NCI-H774 (cell line): ENCODE measurements at regions not wholly inside any gene's neighbourhood (a gene's known extent, or its start where the extent isn't known, plus 50 kb on each side); places are given as distances from the start of the nearest gene placed in this dataset.
A peak's percentile ranks its signal among the peaks of the same experiment; 100 is the strongest.

ENCODE experiments used
- DNase-seq: peaks from one replicate; lab custom pipeline; 2025; lab: John Stamatoyannopoulos, UW

DNA sequence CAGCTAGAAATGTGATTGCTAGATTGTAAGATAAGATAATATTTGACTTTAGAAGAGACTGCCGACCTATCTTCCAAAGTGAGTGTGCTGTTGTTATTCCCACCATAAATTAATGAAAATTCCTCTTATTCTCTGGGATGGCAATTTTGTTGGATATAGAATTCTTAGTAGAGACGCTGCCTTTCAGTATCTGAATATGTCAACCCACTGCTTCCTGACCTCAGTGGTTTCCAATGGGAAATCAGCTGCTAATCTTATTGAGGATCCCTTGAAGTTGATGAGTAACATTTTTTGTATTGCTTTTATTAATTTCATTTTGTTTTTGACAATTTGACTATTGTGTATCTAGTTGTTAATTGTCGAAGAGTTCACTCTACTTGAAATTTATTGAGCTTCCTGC, 313.0 kb downstream of the BMP2 start:
- no peak for DNase-seq

DNA sequence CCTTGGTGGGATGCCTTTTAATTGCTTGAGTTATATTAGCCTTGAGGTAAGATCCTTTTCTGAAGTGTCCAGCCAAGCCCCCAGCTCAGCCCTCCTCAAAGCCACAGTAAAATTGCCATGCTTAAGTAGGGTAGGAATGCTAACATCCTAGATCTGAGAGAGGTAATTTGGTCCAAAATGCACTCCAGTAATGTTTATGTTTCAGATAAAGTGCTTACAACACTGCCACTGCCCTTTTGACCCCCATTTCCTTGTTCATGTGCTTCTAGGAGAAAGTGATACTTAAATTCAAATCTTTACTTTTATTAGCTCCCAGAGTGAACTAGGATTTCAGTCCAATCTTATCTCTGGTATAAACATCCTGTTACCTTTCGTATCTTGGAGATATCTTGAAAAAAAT, 318.0 kb downstream of the BMP2 start:
- no peak for DNase-seq

DNA sequence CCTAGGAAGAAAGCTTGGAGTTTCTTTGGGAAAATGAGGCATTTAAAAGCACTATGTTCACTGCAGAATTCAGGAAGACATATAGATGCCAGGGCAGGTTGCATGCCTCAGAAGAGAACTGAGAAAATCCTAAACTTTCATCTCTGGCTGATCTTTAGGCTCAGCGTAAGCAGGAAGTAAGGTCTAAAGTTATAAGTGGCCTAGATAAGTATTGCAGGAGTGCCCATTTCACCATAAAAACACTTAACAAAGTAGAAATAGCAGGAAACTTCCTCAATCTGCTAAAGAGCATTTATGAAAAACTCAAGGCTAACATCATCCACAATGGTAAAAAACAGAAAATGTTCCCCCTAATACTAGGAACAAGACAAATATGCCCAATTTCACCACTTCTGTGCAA, 320.3 kb downstream of the BMP2 start:
- no peak for DNase-seq

DNA sequence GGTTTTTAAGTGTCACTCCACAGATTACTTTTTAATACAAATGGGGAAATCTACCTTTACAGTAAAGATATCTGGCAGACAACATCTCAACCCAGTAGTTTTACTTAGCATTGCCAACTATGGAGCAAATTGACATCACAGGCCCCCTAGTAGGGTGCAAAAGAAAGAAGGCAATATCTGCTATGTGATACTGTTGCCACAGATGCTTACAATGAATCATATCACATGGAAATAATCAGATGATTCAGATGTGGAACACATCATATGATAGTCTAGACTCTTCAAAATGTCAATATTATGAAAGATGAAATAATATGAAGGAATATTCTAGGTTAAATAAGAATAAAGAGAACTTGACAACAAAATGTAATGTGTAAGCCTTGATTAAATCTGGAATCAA, 322.5 kb downstream of the BMP2 start:
- DNase-seq, result no peak

GRCh38 chr20:7090811-7091210, 323.3 kb downstream of the BMP2 start:
- DNase-seq, result no peak

DNA sequence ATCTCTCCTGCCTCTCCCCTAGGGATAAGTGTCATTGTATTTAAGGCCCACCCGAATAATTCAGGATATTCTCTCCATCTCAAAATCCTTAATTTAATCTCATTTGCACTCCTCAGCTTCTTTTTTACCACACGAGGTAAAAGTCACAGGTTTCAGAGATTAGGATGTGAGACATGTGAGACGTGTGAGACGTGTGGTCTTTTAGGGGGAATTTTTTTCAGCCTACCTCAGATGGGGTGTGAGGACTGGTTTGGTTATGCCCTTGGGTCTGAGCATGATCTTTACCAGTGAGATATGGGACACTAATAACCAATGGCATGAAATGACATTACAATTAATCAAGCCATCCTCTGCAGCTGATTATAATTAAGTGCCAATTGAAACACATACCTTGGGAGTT, 324.2 kb downstream of the BMP2 start:
- no peak for DNase-seq

DNA sequence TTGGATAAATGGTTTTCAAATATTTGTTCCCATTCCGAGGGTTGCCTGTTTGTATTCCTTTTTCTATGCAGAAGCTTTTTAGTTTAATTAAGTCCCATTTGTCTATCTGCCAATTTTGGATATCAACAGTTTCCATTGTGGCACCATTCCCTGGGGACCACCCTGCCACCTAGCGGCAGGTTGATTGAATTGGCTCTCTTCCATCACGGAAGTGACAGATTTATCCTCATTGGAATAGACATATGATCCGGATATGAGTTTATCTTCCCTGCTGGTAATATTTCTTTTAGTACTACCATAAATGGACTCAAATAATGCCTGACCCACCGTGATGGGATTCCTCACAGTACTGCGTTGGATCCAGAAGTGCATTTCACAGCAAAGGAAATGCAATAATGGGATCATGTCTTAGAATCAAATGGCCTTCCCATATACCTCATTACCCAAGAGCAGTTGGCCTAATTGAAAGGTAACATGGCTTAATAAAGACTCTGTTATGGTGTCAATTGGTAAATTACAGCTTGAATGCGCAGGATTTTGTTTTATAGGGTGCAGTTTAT, 327.0 kb downstream of the BMP2 start:
- peak; percentile 13 for DNase-seq

GRCh38 chr20:7106910-7107309, 339.4 kb downstream of the BMP2 start:
- DNase-seq, result no peak

DNA sequence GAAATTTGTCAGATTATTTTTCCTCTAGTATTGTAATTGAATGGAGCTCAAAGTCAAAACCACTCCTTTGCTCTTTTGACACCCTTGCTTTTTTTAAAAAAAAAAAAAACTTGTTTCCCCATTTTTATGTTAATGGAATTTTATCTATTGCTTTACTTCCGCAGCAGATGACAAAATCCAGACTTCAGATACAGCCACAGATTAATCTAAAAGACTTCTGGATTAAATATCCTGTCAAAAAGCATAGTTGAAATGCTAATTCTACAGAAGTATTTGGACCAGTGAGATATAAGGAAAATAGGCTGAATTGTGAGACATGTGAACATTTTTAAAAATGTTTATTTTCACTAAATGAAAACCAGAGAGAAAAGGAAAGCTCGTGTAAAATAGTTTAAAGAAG, 341.4 kb downstream of the BMP2 start:
- DNase-seq, result no peak

DNA sequence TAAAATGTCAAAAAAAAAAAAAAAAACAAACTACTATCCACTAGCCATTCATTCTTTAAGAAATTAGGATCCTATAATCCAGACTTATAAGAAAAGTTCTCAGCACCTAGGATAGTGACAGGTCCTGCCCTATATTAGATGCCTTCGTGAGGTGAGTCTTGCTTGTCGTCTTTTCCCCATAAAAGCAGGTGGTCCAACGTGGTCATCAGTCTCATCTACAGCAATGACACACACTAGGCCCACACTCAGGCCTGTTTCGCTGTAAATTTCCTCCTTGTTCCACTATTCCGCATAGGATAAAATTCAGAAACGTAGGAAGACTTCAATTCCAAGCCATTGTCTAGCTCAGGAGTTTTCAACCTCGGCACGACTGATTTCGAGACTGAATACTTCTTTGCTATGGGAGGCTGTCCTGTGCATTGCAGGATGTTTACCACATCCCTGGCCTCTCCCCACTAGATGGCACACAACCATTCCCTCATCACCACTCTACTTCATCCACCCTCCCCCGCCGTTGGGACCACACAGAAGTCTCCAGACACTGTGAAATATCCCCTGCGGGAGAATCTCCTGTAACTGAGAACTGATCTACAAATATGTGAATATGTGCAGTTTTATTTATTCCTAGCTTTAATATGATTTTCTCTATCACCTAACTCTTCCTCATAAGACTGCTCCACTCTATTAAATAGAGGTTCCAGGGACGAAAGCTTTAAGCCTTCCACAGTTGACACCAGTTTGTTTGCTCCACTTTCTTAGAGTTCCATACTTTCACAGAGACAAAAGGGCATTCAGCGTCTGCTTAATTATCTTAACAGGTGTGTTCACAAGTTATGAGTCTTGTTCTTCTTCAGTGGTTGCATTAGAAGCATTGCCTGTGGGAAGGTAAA, 346.3 kb downstream of the BMP2 start:
- DNase-seq, result peak; percentile 12

- DNase-seq, result no peak
Observed at GRCh38 chr20:7123457-7123856, 356.0 kb downstream of the BMP2 start.

- no peak for DNase-seq
Observed at GRCh38 chr20:7124120-7124519, 356.6 kb downstream of the BMP2 start.

GRCh38 chr20:7136886-7137285, 369.4 kb downstream of the BMP2 start:
- DNase-seq, result no peak

- no peak for DNase-seq
Observed at GRCh38 chr20:7137395-7138151, 370.1 kb downstream of the BMP2 start.

DNA sequence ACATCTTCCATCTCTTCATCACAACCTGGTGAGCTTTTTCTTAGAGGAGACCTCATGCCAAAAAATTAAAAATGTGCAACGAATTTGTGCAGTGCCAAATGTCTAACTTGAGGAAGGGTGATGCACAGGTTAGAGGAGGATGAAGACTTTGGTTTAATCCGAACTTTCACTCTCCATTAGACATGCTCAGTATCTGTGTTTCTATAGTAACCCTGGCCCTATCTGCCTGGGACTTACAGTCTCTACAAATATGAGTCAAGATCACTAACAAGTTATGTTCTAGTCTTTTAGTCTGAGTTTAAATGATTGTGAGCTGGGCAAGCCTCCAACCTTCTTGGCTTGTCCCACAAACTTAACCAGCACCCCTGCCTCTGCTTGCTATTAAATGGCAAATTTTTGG, 377.0 kb downstream of the BMP2 start:
- no peak for DNase-seq

DNA sequence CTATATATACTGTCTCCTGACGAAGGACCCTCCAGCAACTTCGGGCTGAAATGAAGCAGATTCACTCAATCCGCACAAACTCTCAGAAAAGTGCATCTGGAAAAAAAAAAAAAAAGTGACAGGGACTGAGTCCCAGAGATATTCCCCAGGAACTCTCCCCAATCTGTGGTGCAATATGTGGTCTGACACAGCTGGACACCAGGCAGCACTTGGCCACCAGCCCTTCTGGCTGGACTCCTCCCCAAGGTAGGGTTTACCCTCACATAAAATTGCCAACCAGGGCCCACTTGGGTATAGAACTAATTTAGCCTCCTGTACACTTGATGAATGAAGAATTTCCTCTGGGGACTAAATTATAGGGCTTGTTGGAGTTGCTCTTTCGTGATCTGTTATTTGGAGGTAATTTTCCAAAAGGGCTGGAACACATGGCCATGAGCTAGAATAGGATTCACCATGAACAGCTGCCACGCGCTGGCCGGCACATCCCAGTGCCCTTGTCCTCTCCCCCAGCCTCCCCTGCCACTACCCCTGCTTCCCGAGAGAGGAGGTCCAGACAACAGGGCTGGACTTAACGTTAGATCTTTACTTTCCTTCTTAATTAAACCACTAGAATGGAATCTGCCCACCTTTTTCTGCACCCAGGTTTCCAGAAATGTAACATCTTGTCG, 379.2 kb downstream of the BMP2 start:
- DNase-seq, result no peak

- no peak for DNase-seq
Observed at GRCh38 chr20:7147220-7147601, 379.7 kb downstream of the BMP2 start.

GRCh38 chr20:7151676-7152470, 384.4 kb downstream of the BMP2 start:
- no peak for DNase-seq

- peak; percentile 62 for DNase-seq
Observed at GRCh38 chr20:7155282-7155681, 387.8 kb downstream of the BMP2 start.

GRCh38 chr20:7155794-7156193, 388.3 kb downstream of the BMP2 start:
- DNase-seq, result no peak

DNA sequence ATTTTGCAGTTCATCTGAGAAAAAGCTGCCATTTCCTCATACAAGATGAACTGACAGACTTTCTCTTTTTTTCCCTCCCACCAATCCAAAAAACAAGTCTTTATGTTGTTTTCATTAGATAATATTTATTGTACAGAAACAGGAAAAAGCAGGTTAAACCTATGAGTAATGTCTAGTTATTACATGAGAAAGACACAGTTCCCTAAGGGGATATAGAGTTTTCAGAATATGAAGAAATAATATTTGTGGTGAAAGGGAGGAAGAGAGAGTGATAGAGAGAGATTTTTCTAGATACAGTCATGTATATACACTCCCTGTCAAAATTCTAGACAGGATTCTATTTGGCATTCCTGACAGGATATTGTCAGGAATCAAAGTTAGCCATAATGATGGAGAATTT, 392.4 kb downstream of the BMP2 start:
- no peak for DNase-seq

DNA sequence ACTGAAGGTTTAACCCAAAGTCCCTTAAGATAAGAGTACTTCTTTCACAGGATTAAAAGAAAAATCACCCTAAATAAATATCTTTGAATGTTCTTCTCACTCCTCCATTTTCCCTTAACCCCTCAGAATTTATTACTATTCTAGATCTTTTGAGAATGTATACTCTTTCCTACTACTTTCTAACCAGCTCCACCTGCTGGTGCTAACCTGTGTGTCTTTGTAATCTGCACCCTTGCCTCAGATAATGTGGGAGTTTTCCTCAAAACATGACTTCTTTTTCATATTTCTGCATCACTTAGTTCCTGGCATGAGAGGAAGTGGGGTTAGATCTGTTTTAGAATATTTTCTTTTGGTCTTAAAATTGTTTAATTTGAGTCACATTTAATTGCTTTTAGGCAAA, 394.2 kb downstream of the BMP2 start:
- DNase-seq, result no peak
